ENCODE measurements at regions not wholly inside any gene's neighbourhood (a gene's known extent, or its start where the extent isn't known, plus 50 kb on each side); places are given as distances from the start of the nearest gene placed in this dataset.

- no peaks in the 10 kb centered on the region for H3K9me3 ChIP-seq (ENCODE audit: control insufficient read depth in 1 of 2, low read length in 2 of 2)
- Mint-ChIP-seq H3K9me3 (peaks cover 0 to 8% (median 0%) of the 10 kb centered on the region in 8 donors), H3K27me3 (no peaks in the 10 kb centered on the region), H3K27ac (no peak overlapping the region), H3K4me3 (no peak overlapping the region), H3K36me3 (no peaks in the 10 kb centered on the region), H3K4me1 (no peaks in the 10 kb centered on the region)
- ChIA-PET CTCF (ENCODE audit: partially characterized antibody) (no interaction called here), POLR2A (ENCODE audit: partially characterized antibody) (no interaction called here)
- no peak for DNase-seq
- H3K4me1 ChIP-seq (ENCODE audit: insufficient read depth, low read length), result no peaks in the 10 kb centered on the region
- no peaks in the 10 kb centered on the region for H3K36me3 ChIP-seq (ENCODE audit: insufficient read depth, low read length)
- H3K27me3 ChIP-seq (ENCODE audit: insufficient read depth, low read length), result no peaks in the 10 kb centered on the region
- intact Hi-C loops (cut with micrococcal nuclease), result no loop called here
- H3K4me3 ChIP-seq (ENCODE audit: low read length in 2 of 2), result no peak overlapping the region
- no peak overlapping the region for H3K27ac ChIP-seq (ENCODE audit: low read depth, low read length)
Measured at GRCh38 chr16:73186752-73187601, 139.0 kb upstream of the ZFHX3 start.

GRCh38 chr16:73185737-73186136 lies 137.8 kb upstream of the ZFHX3 start:
- no peaks in the 10 kb centered on the region for H3K36me3 ChIP-seq (ENCODE audit: insufficient read depth, low read length)
- H3K27ac Mint-ChIP-seq, result peak overlapping the region in 1 of 7 donors; percentile 47
- H3K27me3 Mint-ChIP-seq, result no peaks in the 10 kb centered on the region
- no peak overlapping the region for H3K27ac ChIP-seq (ENCODE audit: low read depth, low read length)
- no peak for DNase-seq
- peaks cover 0 to 4% (median 0%) of the 10 kb centered on the region in 8 donors for H3K9me3 Mint-ChIP-seq
- H3K9me3 ChIP-seq (ENCODE audit: control insufficient read depth in 1 of 2, low read length in 2 of 2), result no peaks in the 10 kb centered on the region
- CTCF ChIA-PET (ENCODE audit: partially characterized antibody), result no interaction called here
- intact Hi-C loops (cut with micrococcal nuclease), result no loop called here
- H3K4me1 Mint-ChIP-seq, result no peaks in the 10 kb centered on the region
- H3K36me3 Mint-ChIP-seq, result no peaks in the 10 kb centered on the region
- no peaks in the 10 kb centered on the region for H3K4me1 ChIP-seq (ENCODE audit: insufficient read depth, low read length)
- POLR2A ChIA-PET (ENCODE audit: partially characterized antibody), result no interaction called here
- H3K4me3 Mint-ChIP-seq, result no peak overlapping the region
- no peaks in the 10 kb centered on the region for H3K27me3 ChIP-seq (ENCODE audit: insufficient read depth, low read length)
- no peak overlapping the region for H3K4me3 ChIP-seq (ENCODE audit: low read length in 2 of 2)

GRCh38 chr16:73183611-73184092 lies 135.7 kb upstream of the ZFHX3 start:
- Mint-ChIP-seq H3K27me3 (no peaks in the 10 kb centered on the region), H3K4me3 (no peak overlapping the region), H3K9me3 (peaks cover 0 to 4% (median 0%) of the 10 kb centered on the region in 8 donors), H3K27ac (no peak overlapping the region), H3K4me1 (no peaks in the 10 kb centered on the region), H3K36me3 (no peaks in the 10 kb centered on the region)
- ChIA-PET POLR2A (ENCODE audit: partially characterized antibody) (no interaction called here), CTCF (ENCODE audit: partially characterized antibody) (no interaction called here)
- no peak for DNase-seq
- Histone ChIP-seq H3K4me3 (ENCODE audit: low read length in 2 of 2) (no peak overlapping the region), H3K4me1 (ENCODE audit: insufficient read depth, low read length) (no peaks in the 10 kb centered on the region), H3K36me3 (ENCODE audit: insufficient read depth, low read length) (no peaks in the 10 kb centered on the region), H3K9me3 (ENCODE audit: control insufficient read depth in 1 of 2, low read length in 2 of 2) (no peaks in the 10 kb centered on the region), H3K27me3 (ENCODE audit: insufficient read depth, low read length) (no peaks in the 10 kb centered on the region), H3K27ac (ENCODE audit: low read depth, low read length) (no peak overlapping the region)
- intact Hi-C loops (cut with micrococcal nuclease), result no loop called here

GRCh38 chr16:73179705-73180331 lies 131.9 kb upstream of the ZFHX3 start:
- DNase-seq, result no peak
- Histone ChIP-seq H3K27ac (ENCODE audit: low read depth, low read length) (no peak overlapping the region), H3K4me3 (ENCODE audit: low read length in 2 of 2) (no peak overlapping the region), H3K9me3 (ENCODE audit: control insufficient read depth in 1 of 2, low read length in 2 of 2) (no peaks in the 10 kb centered on the region), H3K36me3 (ENCODE audit: insufficient read depth, low read length) (no peaks in the 10 kb centered on the region), H3K27me3 (ENCODE audit: insufficient read depth, low read length) (no peaks in the 10 kb centered on the region), H3K4me1 (ENCODE audit: insufficient read depth, low read length) (no peaks in the 10 kb centered on the region)
- Mint-ChIP-seq H3K27ac (no peak overlapping the region), H3K9me3 (peaks cover 0 to 6% (median 0%) of the 10 kb centered on the region in 8 donors), H3K4me3 (no peak overlapping the region), H3K4me1 (no peaks in the 10 kb centered on the region), H3K27me3 (no peaks in the 10 kb centered on the region), H3K36me3 (no peaks in the 10 kb centered on the region)
- ChIA-PET POLR2A (ENCODE audit: partially characterized antibody) (no interaction called here), CTCF (ENCODE audit: partially characterized antibody) (no interaction called here)
- intact Hi-C loops (cut with micrococcal nuclease), result no loop called here

GRCh38 chr16:73177729-73178295 lies 129.9 kb upstream of the ZFHX3 start:
- H3K4me3 Mint-ChIP-seq, result no peak overlapping the region
- Histone ChIP-seq H3K4me3 (ENCODE audit: low read length in 2 of 2) (no peak overlapping the region), H3K4me1 (ENCODE audit: insufficient read depth, low read length) (no peaks in the 10 kb centered on the region), H3K36me3 (ENCODE audit: insufficient read depth, low read length) (no peaks in the 10 kb centered on the region), H3K27ac (ENCODE audit: low read depth, low read length) (no peak overlapping the region), H3K27me3 (ENCODE audit: insufficient read depth, low read length) (no peaks in the 10 kb centered on the region), H3K9me3 (ENCODE audit: control insufficient read depth in 1 of 2, low read length in 2 of 2) (no peaks in the 10 kb centered on the region)
- POLR2A ChIA-PET (ENCODE audit: partially characterized antibody), result no interaction called here
- no peaks in the 10 kb centered on the region for H3K27me3 Mint-ChIP-seq
- CTCF ChIA-PET (ENCODE audit: partially characterized antibody), result interaction anchor here (1.1 kb wide), 1 partner anchor 21 kb away, joined by 3 read pairs; no protein-coding TSS in a partner anchor
- no peak overlapping the region for H3K27ac Mint-ChIP-seq
- H3K36me3 Mint-ChIP-seq, result no peaks in the 10 kb centered on the region
- H3K9me3 Mint-ChIP-seq, result peaks cover 0 to 10% (median 1%) of the 10 kb centered on the region in 8 donors
- DNase-seq, result no peak
- intact Hi-C loops (cut with micrococcal nuclease), result no loop called here
- H3K4me1 Mint-ChIP-seq, result no peaks in the 10 kb centered on the region

- Mint-ChIP-seq H3K4me1 (no peaks in the 10 kb centered on the region), H3K36me3 (no peaks in the 10 kb centered on the region), H3K27ac (no peak overlapping the region), H3K9me3 (peaks cover 0 to 12% (median 2%) of the 10 kb centered on the region in 8 donors), H3K27me3 (no peaks in the 10 kb centered on the region), H3K4me3 (no peak overlapping the region)
- intact Hi-C loops (cut with micrococcal nuclease), result no loop called here
- POLR2A ChIA-PET (ENCODE audit: partially characterized antibody), result no interaction called here
- no peak for DNase-seq
- Histone ChIP-seq H3K36me3 (ENCODE audit: insufficient read depth, low read length) (no peaks in the 10 kb centered on the region), H3K9me3 (ENCODE audit: control insufficient read depth in 1 of 2, low read length in 2 of 2) (no peaks in the 10 kb centered on the region), H3K4me3 (ENCODE audit: low read length in 2 of 2) (no peak overlapping the region), H3K27ac (ENCODE audit: low read depth, low read length) (no peak overlapping the region), H3K4me1 (ENCODE audit: insufficient read depth, low read length) (no peaks in the 10 kb centered on the region), H3K27me3 (ENCODE audit: insufficient read depth, low read length) (no peaks in the 10 kb centered on the region)
- CTCF ChIA-PET (ENCODE audit: partially characterized antibody), result no interaction called here
Measured at GRCh38 chr16:73176577-73177013, 128.7 kb upstream of the ZFHX3 start.

- CTCF ChIA-PET (ENCODE audit: partially characterized antibody), result interaction anchor here (0.7 kb wide), 1 partner anchor 25 kb away, joined by 3 read pairs; no protein-coding TSS in a partner anchor
- no peak for DNase-seq
- Mint-ChIP-seq H3K27me3 (no peaks in the 10 kb centered on the region), H3K27ac (no peak overlapping the region), H3K9me3 (peaks cover 0 to 11% (median 1%) of the 10 kb centered on the region in 8 donors), H3K4me1 (no peaks in the 10 kb centered on the region), H3K4me3 (no peak overlapping the region), H3K36me3 (no peaks in the 10 kb centered on the region)
- Histone ChIP-seq H3K4me1 (ENCODE audit: insufficient read depth, low read length) (no peaks in the 10 kb centered on the region), H3K27ac (ENCODE audit: low read depth, low read length) (no peak overlapping the region), H3K36me3 (ENCODE audit: insufficient read depth, low read length) (no peaks in the 10 kb centered on the region), H3K27me3 (ENCODE audit: insufficient read depth, low read length) (no peaks in the 10 kb centered on the region), H3K9me3 (ENCODE audit: control insufficient read depth in 1 of 2, low read length in 2 of 2) (no peaks in the 10 kb centered on the region), H3K4me3 (ENCODE audit: low read length in 2 of 2) (no peak overlapping the region)
- POLR2A ChIA-PET (ENCODE audit: partially characterized antibody), result no interaction called here
- intact Hi-C loops (cut with micrococcal nuclease), result no loop called here
Measured at GRCh38 chr16:73172973-73173709, 125.2 kb upstream of the ZFHX3 start.
